Natural killer cell (primary cell): ENCODE measurements at regions not wholly inside any gene's neighbourhood (a gene's known extent, or its start where the extent isn't known, plus 50 kb on each side); places are given as distances from the start of the nearest gene placed in this dataset.
"Not testable (repeated sequence)": the region's sequence is repeated elsewhere in the genome, so short reads cannot be mapped to it uniquely, and the experiment has no call there.

Experiments used
- ATAC-seq, 3 donors: fragments of 150-1000 bp in 2 of 3; fragments of 200-7000 bp in 1 of 3; cut with Tn5 transposase; 1 replicate in 1 of 3; 2 replicates in 2 of 3; pipeline ENCODE4 v1.10.0; 2021; ENCODE audit warnings: mild to moderate bottlenecking in 2 of 3, moderate library complexity in 2 of 3
- DNase-seq, 2 donors: peaks; one replicate each; pipeline versions ENCODE4 v3.0.0 to v3.0.0-alpha.2; 2013 to 2021; ENCODE audit warnings: mixed read lengths in 1 of 2
- H3K27ac ChIP-seq: one replicate; pipeline ENCODE4 v1.5.1; 2013; ENCODE audit warnings: mild to moderate bottlenecking, low read length
- H3K27me3 ChIP-seq: one replicate; pipeline ENCODE4 v1.6.1; 2013; ENCODE audit warnings: low read length; ENCODE audit not compliant: control insufficient read depth, insufficient read depth
- H3K36me3 ChIP-seq: one replicate; pipeline ENCODE4 v1.6.1; 2013; ENCODE audit warnings: low read length; ENCODE audit not compliant: control insufficient read depth, insufficient read depth
- H3K4me1 ChIP-seq: one replicate; pipeline ENCODE4 v1.6.1; 2013; ENCODE audit warnings: low read length; ENCODE audit not compliant: control insufficient read depth, insufficient read depth
- H3K4me3 ChIP-seq: one replicate; pipeline ENCODE4 v1.5.1; 2013; ENCODE audit warnings: low read length
- H3K9me3 ChIP-seq: one replicate; pipeline ENCODE4 v1.6.1; 2013; ENCODE audit warnings: low read length; ENCODE audit not compliant: control insufficient read depth, insufficient read depth
- H3K27ac Mint-ChIP-seq, 2 donors: one replicate each; pipeline ENCODE4 v1.8.0; 2022; ENCODE audit warnings: mild to moderate bottlenecking in 2 of 2, mixed read lengths in 2 of 2, moderate library complexity in 1 of 2
- H3K27me3 Mint-ChIP-seq, 2 donors: one replicate each; pipeline ENCODE4 v1.8.0; 2022; ENCODE audit warnings: low read depth in 2 of 2, mixed read lengths in 2 of 2
- H3K36me3 Mint-ChIP-seq: one replicate; pipeline ENCODE4 v1.8.0; 2022; ENCODE audit warnings: mixed read lengths
- H3K4me1 Mint-ChIP-seq, 2 donors: one replicate each; pipeline ENCODE4 v1.8.0; 2022; ENCODE audit warnings: mixed read lengths in 2 of 2
- H3K4me3 Mint-ChIP-seq: one replicate; pipeline ENCODE4 v1.8.0; 2022; ENCODE audit warnings: mild to moderate bottlenecking, moderate library complexity, mixed read lengths
- H3K9me3 Mint-ChIP-seq, 2 donors: one replicate each; pipeline ENCODE4 v1.8.0; 2022; ENCODE audit warnings: mixed read lengths in 2 of 2
- WGBS: methylation state at CpG from one replicate; pipeline ENCODE4 v1.1.7; 2013; ENCODE audit warnings: missing lambda C conversion rate; ENCODE audit not compliant: insufficient coverage; 5-methylcytosine and 5-hydroxymethylcytosine counted together
- intact Hi-C: fragments of 100-400 bp; cut with micrococcal nuclease; formaldehyde crosslinking; loops from one replicate; pipeline ENCODE4 v1.14.2; 2022
- TF ChIP-seq, protein P1 (sequence below): fragments of 200-600 bp; IDR thresholded peaks from one replicate; pipeline ENCODE4 v1.8.0; 2022; ENCODE audit warnings: antibody characterized with exemption

DNA sequence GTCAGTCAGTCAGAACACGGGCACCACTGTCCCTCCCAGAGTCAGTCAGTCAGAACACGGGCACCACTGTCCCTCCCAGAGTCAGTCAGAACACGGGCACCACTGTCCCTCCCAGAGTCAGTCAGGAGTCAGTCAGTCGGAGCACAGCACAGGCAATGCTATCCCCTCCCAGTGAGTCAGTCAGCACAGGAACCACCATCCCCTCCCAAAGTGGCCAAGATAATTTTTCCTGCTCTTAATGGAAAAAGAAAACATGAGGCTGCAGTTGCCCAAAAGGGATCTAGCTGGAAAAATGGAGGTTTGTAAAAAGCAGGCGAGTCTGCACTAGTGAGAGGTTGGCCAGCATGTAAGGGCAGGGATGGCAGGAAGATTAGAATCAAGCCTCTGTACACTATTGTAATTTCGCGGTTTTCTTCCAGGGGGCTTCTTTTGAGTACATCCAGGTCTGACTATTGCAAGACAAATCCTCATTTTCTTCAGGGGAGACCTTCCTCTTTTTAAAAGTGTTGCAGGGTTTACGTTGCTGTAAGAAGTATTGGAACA lies 213.8 kb downstream of the SIPA1L2 start:
- TF ChIP-seq, protein P1, sequence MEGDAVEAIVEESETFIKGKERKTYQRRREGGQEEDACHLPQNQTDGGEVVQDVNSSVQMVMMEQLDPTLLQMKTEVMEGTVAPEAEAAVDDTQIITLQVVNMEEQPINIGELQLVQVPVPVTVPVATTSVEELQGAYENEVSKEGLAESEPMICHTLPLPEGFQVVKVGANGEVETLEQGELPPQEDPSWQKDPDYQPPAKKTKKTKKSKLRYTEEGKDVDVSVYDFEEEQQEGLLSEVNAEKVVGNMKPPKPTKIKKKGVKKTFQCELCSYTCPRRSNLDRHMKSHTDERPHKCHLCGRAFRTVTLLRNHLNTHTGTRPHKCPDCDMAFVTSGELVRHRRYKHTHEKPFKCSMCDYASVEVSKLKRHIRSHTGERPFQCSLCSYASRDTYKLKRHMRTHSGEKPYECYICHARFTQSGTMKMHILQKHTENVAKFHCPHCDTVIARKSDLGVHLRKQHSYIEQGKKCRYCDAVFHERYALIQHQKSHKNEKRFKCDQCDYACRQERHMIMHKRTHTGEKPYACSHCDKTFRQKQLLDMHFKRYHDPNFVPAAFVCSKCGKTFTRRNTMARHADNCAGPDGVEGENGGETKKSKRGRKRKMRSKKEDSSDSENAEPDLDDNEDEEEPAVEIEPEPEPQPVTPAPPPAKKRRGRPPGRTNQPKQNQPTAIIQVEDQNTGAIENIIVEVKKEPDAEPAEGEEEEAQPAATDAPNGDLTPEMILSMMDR, result no peak
- DNase-seq, result no peak
- Mint-ChIP-seq H3K4me3 (no peak overlapping the region), H3K27ac (no peak overlapping the region), H3K27me3 (peaks cover 15 to 52% of the 10 kb centered on the region in 2 donors), H3K4me1 (peaks cover under 1 to 9% of the 10 kb centered on the region in 2 donors), H3K36me3 (no peaks in the 10 kb centered on the region), H3K9me3 (no peaks in the 10 kb centered on the region)
- 82% methylated on average over 7 of the region's 8 CpGs for WGBS
- ATAC-seq, result no peak
- H3K36me3 ChIP-seq, result no peaks in the 10 kb centered on the region
- H3K4me1 ChIP-seq, result no peaks in the 10 kb centered on the region
- no peak overlapping the region for H3K4me3 ChIP-seq
- H3K27ac ChIP-seq, result no peak overlapping the region
- no peaks in the 10 kb centered on the region for H3K27me3 ChIP-seq
- intact Hi-C loops, result no loop called here
- H3K9me3 ChIP-seq, result no peaks in the 10 kb centered on the region

DNA sequence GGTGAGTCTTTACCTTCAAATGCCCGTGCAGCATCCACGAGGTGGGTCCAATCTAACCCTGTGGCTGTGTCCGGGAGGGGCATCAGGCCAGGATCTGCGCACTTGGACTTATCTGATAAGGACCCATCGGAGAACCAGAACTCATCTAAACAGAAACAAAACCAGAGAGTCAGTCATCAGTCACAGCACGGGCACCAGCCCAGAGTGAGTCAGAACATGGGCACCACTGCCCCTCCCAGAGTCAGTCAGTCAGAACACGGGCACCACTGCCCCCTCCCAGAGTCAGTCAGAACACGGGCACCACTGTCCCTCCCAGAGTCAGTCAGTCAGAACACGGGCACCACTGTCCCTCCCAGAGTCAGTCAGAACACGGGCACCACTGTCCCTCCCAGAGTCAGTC lies 214.5 kb downstream of the SIPA1L2 start:
- H3K36me3 Mint-ChIP-seq, H3K36me3 ChIP-seq, DNase-seq, H3K9me3 Mint-ChIP-seq, H3K27me3 ChIP-seq, H3K4me1 Mint-ChIP-seq, H3K4me3 ChIP-seq, H3K27ac Mint-ChIP-seq, ATAC-seq, intact Hi-C loops, H3K4me1 ChIP-seq, H3K27ac ChIP-seq, H3K9me3 ChIP-seq, H3K4me3 Mint-ChIP-seq: not testable (repeated sequence)
- peaks cover 14 to 52% of the 10 kb centered on the region in 2 donors for H3K27me3 Mint-ChIP-seq
- WGBS, result 84% methylated on average over 10 of the region's 10 CpGs

DNA sequence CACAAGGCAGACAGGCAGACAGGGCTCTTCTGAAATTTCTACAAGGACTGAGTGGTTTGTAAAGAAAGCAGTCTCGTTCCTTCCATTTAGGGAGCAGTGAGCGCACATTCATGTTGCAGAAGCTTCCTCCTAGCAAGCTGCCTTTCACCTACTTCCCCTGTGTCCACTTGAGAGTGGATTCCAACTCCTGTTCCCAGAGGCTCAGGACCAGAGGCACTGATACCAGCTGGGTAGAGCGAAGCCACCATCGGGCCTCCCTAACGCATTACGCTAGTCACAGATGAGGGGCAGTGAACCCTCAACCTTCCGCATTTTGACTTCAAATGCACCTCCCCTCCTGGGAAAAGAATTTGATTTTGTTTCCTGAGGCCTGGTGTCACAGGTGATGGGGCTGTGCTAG lies 215.8 kb downstream of the SIPA1L2 start:
- no peaks in the 10 kb centered on the region for H3K36me3 ChIP-seq
- ATAC-seq (no peak), DNase-seq (no peak)
- Mint-ChIP-seq H3K27ac (no peak overlapping the region), H3K27me3 (peaks cover 12 to 51% of the 10 kb centered on the region in 2 donors), H3K4me1 (peaks cover 0 to 5% of the 10 kb centered on the region in 2 donors), H3K4me3 (no peak overlapping the region), H3K36me3 (no peaks in the 10 kb centered on the region), H3K9me3 (no peaks in the 10 kb centered on the region)
- H3K4me3 ChIP-seq, result no peak overlapping the region
- TF ChIP-seq, protein P1, result no peak
- intact Hi-C loops, result no loop called here
- 92% methylated on average over 7 of the region's 7 CpGs for whole genome bisulfite sequencing
- no peak overlapping the region for H3K27ac ChIP-seq
- no peaks in the 10 kb centered on the region for H3K4me1 ChIP-seq
- H3K9me3 ChIP-seq, result no peaks in the 10 kb centered on the region
- no peaks in the 10 kb centered on the region for H3K27me3 ChIP-seq

DNA sequence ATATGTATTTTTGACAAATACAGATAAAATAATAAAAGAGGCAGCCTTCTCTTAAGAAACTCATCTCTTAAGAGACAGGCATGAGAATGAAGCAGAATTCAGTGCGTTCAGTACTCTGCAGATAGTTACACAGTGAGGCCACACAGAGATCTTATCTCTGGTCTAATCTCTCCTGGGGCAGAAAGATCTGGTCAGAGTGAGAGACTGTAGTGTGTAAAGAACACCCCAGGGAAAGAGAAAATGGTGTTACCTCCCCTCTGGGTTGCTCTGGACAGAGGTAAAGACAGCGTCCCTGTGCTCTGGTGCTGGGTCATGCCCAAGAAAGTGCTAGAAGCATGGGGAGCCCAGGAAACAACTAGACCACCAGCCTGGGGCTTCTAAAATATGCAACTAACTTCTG lies 216.3 kb downstream of the SIPA1L2 start:
- H3K4me3 Mint-ChIP-seq, result no peak overlapping the region
- no peak overlapping the region for H3K27ac Mint-ChIP-seq
- peaks cover 12 to 53% of the 10 kb centered on the region in 2 donors for H3K27me3 Mint-ChIP-seq
- H3K4me1 Mint-ChIP-seq, result peaks cover 0 to 5% of the 10 kb centered on the region in 2 donors
- intact Hi-C loops, result no loop called here
- TF ChIP-seq, protein P1, result no peak
- H3K9me3 Mint-ChIP-seq, result no peaks in the 10 kb centered on the region
- Histone ChIP-seq H3K27me3 (no peaks in the 10 kb centered on the region), H3K36me3 (no peaks in the 10 kb centered on the region), H3K27ac (no peak overlapping the region), H3K4me3 (no peak overlapping the region), H3K9me3 (no peaks in the 10 kb centered on the region), H3K4me1 (no peaks in the 10 kb centered on the region)
- ATAC-seq, result peak in 1 of 3 donors; percentile 35
- WGBS, result 35% methylated on average over 2 of the region's 2 CpGs
- no peak for DNase-seq
- no peaks in the 10 kb centered on the region for H3K36me3 Mint-ChIP-seq
